Endodermal cell (in vitro differentiated cells): ENCODE measurements at regions not wholly inside any gene's neighbourhood (a gene's known extent, or its start where the extent isn't known, plus 50 kb on each side); places are given as distances from the start of the nearest gene placed in this dataset.
A peak's percentile ranks its signal among the peaks of the same experiment; 100 is the strongest.
"Not testable (repeated sequence)": the region's sequence is repeated elsewhere in the genome, so short reads cannot be mapped to it uniquely, and the experiment has no call there.

Source experiments
- DNase-seq: peaks from one replicate; pipeline ENCODE4 v3.0.0-alpha.2; 2017
- H3K27ac ChIP-seq: 2 replicates; pipeline ENCODE4 v1.5.1; 2013; ENCODE audit warnings: mild to moderate bottlenecking, low read depth, low read length, moderate library complexity
- H3K27me3 ChIP-seq: 2 replicates; pipeline ENCODE4 v1.6.1; 2013; ENCODE audit warnings: mild to moderate bottlenecking, low read length, moderate library complexity; ENCODE audit not compliant: insufficient read depth, control insufficient read depth, poor library complexity, severe bottlenecking
- H3K36me3 ChIP-seq: 2 replicates; pipeline ENCODE4 v1.7.0; 2013; ENCODE audit warnings: mild to moderate bottlenecking, low read length, moderate library complexity; ENCODE audit not compliant: control insufficient read depth, insufficient read depth
- H3K4me1 ChIP-seq: one replicate; pipeline ENCODE4 v1.7.0; 2013; ENCODE audit warnings: low read length; ENCODE audit not compliant: control insufficient read depth, insufficient read depth
- H3K4me3 ChIP-seq: 2 replicates; pipeline ENCODE4 v1.5.1; 2013; ENCODE audit warnings: mild to moderate bottlenecking, low read length, moderate library complexity
- H3K9ac ChIP-seq: 2 replicates; pipeline ENCODE4 v1.6.1; 2013; ENCODE audit warnings: mild to moderate bottlenecking, low read length, moderate library complexity; ENCODE audit not compliant: poor library complexity, severe bottlenecking; ENCODE audit errors: extremely low read depth
- H3K9me3 ChIP-seq: 2 replicates; pipeline ENCODE4 v1.6.1; 2013; ENCODE audit warnings: mild to moderate bottlenecking, low read length, moderate library complexity; ENCODE audit not compliant: control insufficient read depth
- H3K27ac Mint-ChIP-seq: 2 replicates; pipeline ENCODE4 v1.8.0; 2020; ENCODE audit warnings: mixed read lengths
- H3K27me3 Mint-ChIP-seq: 2 replicates; pipeline ENCODE4 v1.8.0; 2021; ENCODE audit warnings: mild to moderate bottlenecking, mixed read lengths; ENCODE audit not compliant: insufficient read depth
- H3K36me3 Mint-ChIP-seq: 2 replicates; pipeline ENCODE4 v1.8.0; 2020; ENCODE audit warnings: low read depth, mixed read lengths
- H3K4me1 Mint-ChIP-seq: 2 replicates; pipeline ENCODE4 v1.8.0; 2020; ENCODE audit warnings: mixed read lengths
- H3K4me3 Mint-ChIP-seq: 2 replicates; pipeline ENCODE4 v1.8.0; 2020; ENCODE audit warnings: mild to moderate bottlenecking, moderate library complexity, mixed read lengths
- H3K9me3 Mint-ChIP-seq: 2 replicates; pipeline ENCODE4 v1.8.0; 2020; ENCODE audit warnings: mild to moderate bottlenecking, mixed read lengths
- CTCF ChIP-seq: fragments of 200-600 bp; sonication (generic); conservative IDR thresholded peaks from 2 replicates; pipeline ENCODE4 v1.5.0; 2021; ENCODE audit warnings: antibody characterized with exemption, mild to moderate bottlenecking
- WGBS, 2 experiments: methylation state at CpG; one replicate each; pipeline versions ENCODE4 v1.1.5 to v1.1.7; 2013; ENCODE audit warnings: missing lambda C conversion rate in 2 of 2, mixed read lengths in 1 of 2; ENCODE audit not compliant: insufficient coverage in 1 of 2, insufficient read length in 1 of 2; 5-methylcytosine and 5-hydroxymethylcytosine counted together

DNA sequence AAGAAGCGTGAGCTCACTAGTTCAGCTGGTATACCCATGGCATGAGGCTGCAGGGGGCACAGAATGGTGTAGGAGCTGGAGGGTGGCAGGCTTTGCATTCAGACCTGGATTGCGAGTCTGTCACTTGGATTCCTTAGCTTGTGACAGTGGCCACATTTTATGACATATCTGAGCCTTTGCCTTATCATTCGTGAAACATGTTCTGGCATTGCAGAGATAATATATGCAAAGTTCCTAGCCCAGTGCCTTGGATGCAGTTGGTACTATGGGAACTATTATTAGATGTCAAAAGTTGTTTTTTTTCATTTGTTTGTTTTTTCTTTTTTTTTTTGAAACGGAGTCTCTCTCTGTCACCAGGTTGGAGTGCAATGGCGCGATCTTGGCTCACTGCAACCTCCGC lies 230.7 kb upstream of the PRDM1 start:
- Histone ChIP-seq H3K27me3 (no peaks in the 10 kb centered on the region), H3K4me1 (peaks cover 10% of the 10 kb centered on the region), H3K9ac (no peak overlapping the region), H3K9me3 (peaks cover 6% of the 10 kb centered on the region), H3K36me3 (no peaks in the 10 kb centered on the region), H3K4me3 (no peak overlapping the region), H3K27ac (no peak overlapping the region)
- Mint-ChIP-seq H3K27ac (no peak overlapping the region), H3K4me1 (peaks cover 17% of the 10 kb centered on the region), H3K27me3 (no peaks in the 10 kb centered on the region), H3K4me3 (no peak overlapping the region), H3K9me3 (peaks cover 21% of the 10 kb centered on the region), H3K36me3 (peaks cover 4% of the 10 kb centered on the region)
- no peak for DNase-seq
- 94 to 95% methylated on average over 3 to 7 of the region's 7 CpGs for WGBS, 2 experiments
- TF ChIP-seq CTCF, result no peak

GRCh38 chr6:105853979-105854378 lies 232.2 kb upstream of the PRDM1 start:
- peaks cover 27% of the 10 kb centered on the region for H3K4me1 Mint-ChIP-seq
- H3K9me3 Mint-ChIP-seq, result peaks cover 21% of the 10 kb centered on the region
- H3K36me3 Mint-ChIP-seq, H3K27me3 Mint-ChIP-seq, DNase-seq, H3K9me3 ChIP-seq, H3K4me3 Mint-ChIP-seq, H3K27ac ChIP-seq, H3K27ac Mint-ChIP-seq, H3K36me3 ChIP-seq, H3K27me3 ChIP-seq, H3K9ac ChIP-seq, H3K4me3 ChIP-seq: not testable (repeated sequence)
- 93 to 95% methylated on average over 14 to 24 of the region's 33 CpGs for WGBS, 2 experiments
- H3K4me1 ChIP-seq, result peaks cover 12% of the 10 kb centered on the region

DNA sequence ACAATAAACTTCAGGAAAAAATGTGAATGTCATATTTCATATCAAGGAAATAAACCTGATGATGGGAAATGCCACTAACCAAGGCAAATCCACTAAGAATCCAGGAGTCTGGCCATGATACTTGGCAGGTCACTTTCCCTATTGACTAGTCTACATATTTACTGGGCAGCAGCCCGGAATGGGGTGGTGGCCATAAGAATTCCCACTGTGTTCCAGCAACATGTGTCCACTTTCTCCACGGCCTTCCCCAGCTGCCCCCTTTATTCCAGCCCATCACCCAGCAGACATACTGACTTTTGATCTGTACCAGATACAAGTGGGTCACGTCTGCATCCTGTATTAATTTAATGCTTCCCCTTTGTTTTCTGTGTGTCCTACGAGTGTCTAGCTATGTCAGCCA lies 234.5 kb upstream of the PRDM1 start:
- H3K4me3 Mint-ChIP-seq, result no peak overlapping the region

More for the DNA sequence above, 234.5 kb upstream of the PRDM1 start:
- peaks cover 12% of the 10 kb centered on the region for H3K4me1 ChIP-seq
- Mint-ChIP-seq H3K4me1 (peaks cover 23% of the 10 kb centered on the region), H3K27me3 (peaks cover 2% of the 10 kb centered on the region), H3K27ac (no peak overlapping the region), H3K36me3 (peaks cover 4% of the 10 kb centered on the region), H3K9me3 (peaks cover 21% of the 10 kb centered on the region)
- peaks cover 6% of the 10 kb centered on the region for H3K9me3 ChIP-seq
- 91 to 94% methylated on average over 4 of the region's 4 CpGs for WGBS, 2 experiments
- DNase-seq, result no peak
- TF ChIP-seq CTCF, result no peak
- H3K27me3 ChIP-seq, result no peaks in the 10 kb centered on the region
- no peaks in the 10 kb centered on the region for H3K36me3 ChIP-seq
- H3K9ac ChIP-seq, result no peak overlapping the region
- no peak overlapping the region for H3K27ac ChIP-seq
- peak overlapping the region; percentile 38 for H3K4me3 ChIP-seq
